Cardiac fibroblast (primary cell): ENCODE measurements at regions not wholly inside any gene's neighbourhood (a gene's known extent, or its start where the extent isn't known, plus 50 kb on each side); places are given as distances from the start of the nearest gene placed in this dataset.

ENCODE experiments used
- DNase-seq, 2 donors: peaks; one replicate each; pipeline versions ENCODE4 v3.0.0 to v3.0.0-alpha.2; 2010; ENCODE audit warnings: low read depth in 2 of 2
- H3K4me3 ChIP-seq, 2 donors: replicated peaks in 1 of 2; 1 replicate in 1 of 2; 2 replicates in 1 of 2; pipeline ENCODE4 v1.5.1; 2011; ENCODE audit warnings: low read depth in 2 of 2, low read length in 2 of 2, mild to moderate bottlenecking in 2 of 2, moderate library complexity in 1 of 2
- TF ChIP-seq, protein P1 (sequence below): IDR thresholded peaks from one replicate; pipeline ENCODE4 v1.5.1; 2011; ENCODE audit warnings: low read depth, mild to moderate bottlenecking, low read length, inconsistent platforms

DNA sequence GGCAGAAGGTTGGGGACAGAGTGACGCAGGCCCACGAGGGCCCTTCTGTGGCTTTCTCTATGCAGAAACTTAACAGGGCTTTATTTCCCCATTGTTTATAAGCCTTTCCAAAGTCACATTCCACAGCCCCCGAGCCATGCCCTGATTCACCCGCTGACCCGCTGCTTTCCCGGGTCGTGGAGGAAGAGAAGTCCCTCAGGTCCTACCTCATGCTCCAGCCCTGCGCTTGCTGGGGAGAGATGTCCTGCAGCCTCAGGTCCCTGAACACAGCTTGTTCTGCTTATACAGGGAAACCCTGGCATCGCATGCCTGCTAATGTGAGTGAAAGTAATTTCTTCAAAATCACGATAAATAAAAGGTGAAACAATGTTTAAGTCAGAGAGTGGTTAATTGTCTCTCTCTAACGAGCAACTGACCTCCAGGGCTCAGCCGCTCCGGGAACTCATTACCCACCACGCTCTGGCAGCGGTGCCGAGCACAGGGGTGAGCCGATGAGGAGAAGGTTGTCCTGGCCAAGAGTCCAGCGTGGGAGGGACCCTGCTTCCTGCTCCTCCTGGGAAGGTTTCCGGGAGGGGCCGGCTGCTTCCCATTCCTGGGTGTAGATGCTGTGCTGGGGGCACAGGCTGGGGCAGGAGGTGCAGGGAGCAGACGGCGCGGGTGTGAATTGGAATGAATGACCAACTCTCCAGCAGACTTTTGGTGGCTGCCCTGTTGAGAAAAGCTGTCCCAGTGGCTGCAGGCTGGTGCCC, 595.2 kb downstream of the BRD1 start:
- TF ChIP-seq, protein P1, sequence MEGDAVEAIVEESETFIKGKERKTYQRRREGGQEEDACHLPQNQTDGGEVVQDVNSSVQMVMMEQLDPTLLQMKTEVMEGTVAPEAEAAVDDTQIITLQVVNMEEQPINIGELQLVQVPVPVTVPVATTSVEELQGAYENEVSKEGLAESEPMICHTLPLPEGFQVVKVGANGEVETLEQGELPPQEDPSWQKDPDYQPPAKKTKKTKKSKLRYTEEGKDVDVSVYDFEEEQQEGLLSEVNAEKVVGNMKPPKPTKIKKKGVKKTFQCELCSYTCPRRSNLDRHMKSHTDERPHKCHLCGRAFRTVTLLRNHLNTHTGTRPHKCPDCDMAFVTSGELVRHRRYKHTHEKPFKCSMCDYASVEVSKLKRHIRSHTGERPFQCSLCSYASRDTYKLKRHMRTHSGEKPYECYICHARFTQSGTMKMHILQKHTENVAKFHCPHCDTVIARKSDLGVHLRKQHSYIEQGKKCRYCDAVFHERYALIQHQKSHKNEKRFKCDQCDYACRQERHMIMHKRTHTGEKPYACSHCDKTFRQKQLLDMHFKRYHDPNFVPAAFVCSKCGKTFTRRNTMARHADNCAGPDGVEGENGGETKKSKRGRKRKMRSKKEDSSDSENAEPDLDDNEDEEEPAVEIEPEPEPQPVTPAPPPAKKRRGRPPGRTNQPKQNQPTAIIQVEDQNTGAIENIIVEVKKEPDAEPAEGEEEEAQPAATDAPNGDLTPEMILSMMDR = no peak
- H3K4me3 ChIP-seq = no peak overlapping the region
- no peak for DNase-seq

DNA sequence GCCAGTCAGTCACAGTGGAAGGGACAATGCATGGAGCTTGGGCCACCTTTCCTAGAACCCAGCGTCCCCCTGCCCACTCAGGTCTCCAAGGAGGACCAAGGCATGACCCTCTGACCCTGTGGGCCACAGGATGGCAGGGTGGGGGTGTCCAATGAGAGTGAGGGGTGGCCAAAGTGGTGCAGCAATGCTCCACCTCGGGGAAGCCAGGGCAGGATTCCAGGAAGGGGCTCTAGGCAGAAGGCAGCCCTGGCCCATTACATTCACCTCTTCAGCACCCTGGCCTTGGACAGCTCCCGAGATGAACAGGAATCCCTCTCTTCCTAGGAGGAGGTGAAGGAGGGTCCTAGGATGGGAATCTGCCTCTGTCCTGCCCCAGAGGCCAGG, 597.5 kb downstream of the BRD1 start:
- DNase-seq = no peak
- H3K4me3 ChIP-seq = no peak overlapping the region
- TF ChIP-seq, protein P1 = no peak

DNA sequence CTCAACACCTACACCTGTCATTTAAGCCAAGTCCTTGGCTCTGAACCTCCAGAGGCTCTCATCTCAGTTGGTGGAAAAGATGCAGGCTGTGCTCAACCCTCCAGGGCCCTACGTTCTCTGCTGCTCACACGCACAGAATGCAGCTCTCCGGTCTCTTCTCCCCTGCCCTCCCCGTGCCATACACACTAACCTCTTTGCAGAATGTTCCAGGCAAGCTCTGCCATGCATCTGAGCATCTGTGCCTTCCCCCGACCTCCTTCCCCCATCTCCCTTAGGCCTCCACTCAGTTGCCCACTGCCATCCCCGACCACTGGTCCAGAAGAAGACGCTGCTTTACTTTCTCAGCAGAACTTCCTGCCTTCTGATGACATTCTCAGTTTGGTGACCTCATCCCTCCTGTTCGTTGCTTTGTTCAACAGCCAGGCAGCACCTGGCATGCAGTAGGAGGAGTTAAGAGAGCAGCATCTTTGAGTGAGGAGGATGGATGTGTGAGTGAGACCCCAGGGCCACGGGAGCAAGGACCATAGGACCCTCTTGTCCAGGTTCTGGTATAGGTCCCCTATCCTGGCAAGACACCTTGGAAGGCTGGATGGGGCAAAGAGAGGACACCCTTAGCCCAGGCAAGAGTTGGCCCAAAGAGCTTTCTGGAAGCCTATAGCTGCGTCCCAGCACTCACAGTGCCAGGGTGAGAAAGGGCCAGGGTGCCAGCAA, 598.0 kb downstream of the BRD1 start:
- DNase-seq = no peak
- no peak overlapping the region for H3K4me3 ChIP-seq
- TF ChIP-seq, protein P1 = no peak

DNA sequence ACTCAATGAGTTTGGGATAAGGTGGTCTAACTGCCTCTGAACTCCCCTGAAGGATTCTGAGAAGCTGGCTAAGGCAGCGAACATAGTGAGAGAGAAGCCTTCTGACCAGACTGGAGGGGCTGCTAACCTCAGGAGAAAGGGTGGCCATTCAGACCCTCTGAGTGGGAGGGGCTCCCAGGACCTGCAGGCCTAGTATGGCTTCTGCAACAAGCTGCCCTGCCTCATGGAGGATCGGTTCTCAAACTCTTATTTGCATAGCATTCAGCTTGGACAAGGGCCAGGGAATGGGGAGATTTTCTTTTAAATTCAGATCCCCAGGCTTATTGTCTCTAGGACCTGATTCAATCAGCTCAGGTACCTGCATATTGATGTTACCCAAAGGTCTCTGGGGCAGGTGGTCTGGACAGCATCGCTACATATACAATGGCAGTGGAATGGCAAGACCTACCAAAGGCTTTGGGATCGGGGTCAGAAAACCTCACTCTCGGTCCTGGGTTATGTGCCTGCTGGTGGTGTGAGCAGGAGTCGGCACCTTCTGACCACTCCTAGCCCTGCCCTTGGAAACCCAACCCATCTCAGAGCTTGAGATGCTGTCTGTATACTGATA, 599.1 kb downstream of the BRD1 start:
- no peak for DNase-seq
- H3K4me3 ChIP-seq = no peak overlapping the region
- TF ChIP-seq, protein P1 = no peak

DNA sequence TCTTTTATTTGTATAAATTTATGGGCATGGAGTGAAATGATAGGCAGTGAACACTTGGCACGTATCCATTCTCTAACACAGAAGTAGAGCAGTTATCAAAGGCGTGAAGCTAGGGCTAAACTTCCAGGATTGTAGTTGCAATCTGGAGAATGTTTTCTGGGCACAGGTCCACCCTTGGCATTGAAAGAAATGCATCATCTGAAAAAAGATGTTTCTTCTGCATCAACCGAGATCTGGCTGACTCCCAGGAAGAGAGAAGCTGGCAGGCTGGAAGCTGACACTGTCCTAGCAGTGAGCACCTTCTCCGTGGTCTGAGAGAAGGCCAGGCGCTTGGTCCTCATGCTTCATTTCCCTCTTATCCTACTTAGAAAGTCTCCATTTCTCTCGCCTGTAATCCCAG, 600.0 kb downstream of the BRD1 start:
- no peak for DNase-seq
- no peak overlapping the region for H3K4me3 ChIP-seq
- TF ChIP-seq, protein P1 = no peak

- no peak for DNase-seq
- TF ChIP-seq, protein P1 = no peak
- H3K4me3 ChIP-seq = no peak overlapping the region
These were observed 601.6 kb downstream of the BRD1 start for GRCh38 chr22:49226096-49226495.
